Endothelial cell (in vitro differentiated cells): ENCODE measurements at regions not wholly inside any gene's neighbourhood (a gene's known extent, or its start where the extent isn't known, plus 50 kb on each side); places are given as distances from the start of the nearest gene placed in this dataset.

Experiments used
- DNase-seq: peaks from one replicate; pipeline ENCODE4 v3.0.0; 2021; ENCODE audit warnings: low spot score
- H3K27ac Mint-ChIP-seq: one replicate; pipeline ENCODE4 v1.8.0; 2021; ENCODE audit warnings: mixed read lengths, inconsistent platforms; ENCODE audit not compliant: unreplicated experiment
- H3K27me3 Mint-ChIP-seq: one replicate; pipeline ENCODE4 v1.8.0; 2021; ENCODE audit warnings: mild to moderate bottlenecking, moderate library complexity, mixed read lengths, inconsistent platforms; ENCODE audit not compliant: unreplicated experiment
- H3K36me3 Mint-ChIP-seq: one replicate; pipeline ENCODE4 v1.8.0; 2021; ENCODE audit warnings: mild to moderate bottlenecking, low read depth, mixed read lengths, inconsistent platforms; ENCODE audit not compliant: unreplicated experiment
- H3K4me1 Mint-ChIP-seq: one replicate; pipeline ENCODE4 v1.8.0; 2021; ENCODE audit warnings: mild to moderate bottlenecking, mixed read lengths, inconsistent platforms; ENCODE audit not compliant: unreplicated experiment
- H3K4me3 Mint-ChIP-seq: one replicate; pipeline ENCODE4 v1.8.0; 2021; ENCODE audit warnings: mild to moderate bottlenecking, mixed read lengths, inconsistent platforms; ENCODE audit not compliant: unreplicated experiment
- H3K9me3 Mint-ChIP-seq: one replicate; pipeline ENCODE4 v1.8.0; 2021; ENCODE audit warnings: mixed read lengths, inconsistent platforms; ENCODE audit not compliant: unreplicated experiment
- TF ChIP-seq, protein P1 (sequence below): fragments of 200-600 bp; sonication (generic); IDR thresholded peaks from one replicate; pipeline ENCODE4 v1.5.0; 2021; ENCODE audit warnings: antibody characterized with exemption; ENCODE audit not compliant: unreplicated experiment

DNA sequence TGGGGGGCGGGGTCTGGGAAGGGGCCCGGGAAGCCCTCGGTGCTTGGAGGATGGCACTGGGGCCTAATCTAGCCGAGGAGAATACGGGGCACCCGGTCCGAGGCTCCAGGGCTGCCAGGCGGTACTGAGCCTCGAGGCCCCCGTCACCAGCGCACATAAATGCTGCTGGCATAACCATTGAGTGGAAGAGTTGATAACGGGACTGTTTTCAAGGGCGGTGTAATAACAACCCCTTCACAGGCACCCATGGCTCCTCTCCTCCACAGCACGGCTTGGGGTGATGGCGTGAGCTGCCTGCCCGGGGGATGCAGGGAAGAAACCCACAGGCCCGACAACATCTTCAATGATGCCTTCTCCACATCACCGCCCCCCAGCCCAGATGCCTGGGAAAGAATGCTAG is 130.7 kb downstream of the FAM53A start:
- Mint-ChIP-seq H3K9me3 (no peaks in the 10 kb centered on the region), H3K27ac (no peak overlapping the region), H3K4me3 (no peak overlapping the region), H3K36me3 (no peaks in the 10 kb centered on the region), H3K4me1 (no peaks in the 10 kb centered on the region), H3K27me3 (peaks cover 7% of the 10 kb centered on the region)
- DNase-seq, result no peak
- TF ChIP-seq, protein P1, sequence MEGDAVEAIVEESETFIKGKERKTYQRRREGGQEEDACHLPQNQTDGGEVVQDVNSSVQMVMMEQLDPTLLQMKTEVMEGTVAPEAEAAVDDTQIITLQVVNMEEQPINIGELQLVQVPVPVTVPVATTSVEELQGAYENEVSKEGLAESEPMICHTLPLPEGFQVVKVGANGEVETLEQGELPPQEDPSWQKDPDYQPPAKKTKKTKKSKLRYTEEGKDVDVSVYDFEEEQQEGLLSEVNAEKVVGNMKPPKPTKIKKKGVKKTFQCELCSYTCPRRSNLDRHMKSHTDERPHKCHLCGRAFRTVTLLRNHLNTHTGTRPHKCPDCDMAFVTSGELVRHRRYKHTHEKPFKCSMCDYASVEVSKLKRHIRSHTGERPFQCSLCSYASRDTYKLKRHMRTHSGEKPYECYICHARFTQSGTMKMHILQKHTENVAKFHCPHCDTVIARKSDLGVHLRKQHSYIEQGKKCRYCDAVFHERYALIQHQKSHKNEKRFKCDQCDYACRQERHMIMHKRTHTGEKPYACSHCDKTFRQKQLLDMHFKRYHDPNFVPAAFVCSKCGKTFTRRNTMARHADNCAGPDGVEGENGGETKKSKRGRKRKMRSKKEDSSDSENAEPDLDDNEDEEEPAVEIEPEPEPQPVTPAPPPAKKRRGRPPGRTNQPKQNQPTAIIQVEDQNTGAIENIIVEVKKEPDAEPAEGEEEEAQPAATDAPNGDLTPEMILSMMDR, result no peak

- Mint-ChIP-seq H3K4me3 (no peak overlapping the region), H3K9me3 (no peaks in the 10 kb centered on the region), H3K27ac (no peak overlapping the region), H3K27me3 (peaks cover 10% of the 10 kb centered on the region), H3K36me3 (no peaks in the 10 kb centered on the region), H3K4me1 (no peaks in the 10 kb centered on the region)
- TF ChIP-seq, protein P1, result no peak
- DNase-seq, result no peak
These were observed 131.7 kb downstream of the FAM53A start for GRCh38 chr4:1552451-1552850.

GRCh38 chr4:1551211-1551610 is 132.9 kb downstream of the FAM53A start:
- no peak for DNase-seq
- Mint-ChIP-seq H3K27me3 (peaks cover 8% of the 10 kb centered on the region), H3K27ac (no peak overlapping the region), H3K4me3 (no peak overlapping the region), H3K4me1 (no peaks in the 10 kb centered on the region), H3K36me3 (no peaks in the 10 kb centered on the region), H3K9me3 (no peaks in the 10 kb centered on the region)
- TF ChIP-seq, protein P1, result no peak

DNA sequence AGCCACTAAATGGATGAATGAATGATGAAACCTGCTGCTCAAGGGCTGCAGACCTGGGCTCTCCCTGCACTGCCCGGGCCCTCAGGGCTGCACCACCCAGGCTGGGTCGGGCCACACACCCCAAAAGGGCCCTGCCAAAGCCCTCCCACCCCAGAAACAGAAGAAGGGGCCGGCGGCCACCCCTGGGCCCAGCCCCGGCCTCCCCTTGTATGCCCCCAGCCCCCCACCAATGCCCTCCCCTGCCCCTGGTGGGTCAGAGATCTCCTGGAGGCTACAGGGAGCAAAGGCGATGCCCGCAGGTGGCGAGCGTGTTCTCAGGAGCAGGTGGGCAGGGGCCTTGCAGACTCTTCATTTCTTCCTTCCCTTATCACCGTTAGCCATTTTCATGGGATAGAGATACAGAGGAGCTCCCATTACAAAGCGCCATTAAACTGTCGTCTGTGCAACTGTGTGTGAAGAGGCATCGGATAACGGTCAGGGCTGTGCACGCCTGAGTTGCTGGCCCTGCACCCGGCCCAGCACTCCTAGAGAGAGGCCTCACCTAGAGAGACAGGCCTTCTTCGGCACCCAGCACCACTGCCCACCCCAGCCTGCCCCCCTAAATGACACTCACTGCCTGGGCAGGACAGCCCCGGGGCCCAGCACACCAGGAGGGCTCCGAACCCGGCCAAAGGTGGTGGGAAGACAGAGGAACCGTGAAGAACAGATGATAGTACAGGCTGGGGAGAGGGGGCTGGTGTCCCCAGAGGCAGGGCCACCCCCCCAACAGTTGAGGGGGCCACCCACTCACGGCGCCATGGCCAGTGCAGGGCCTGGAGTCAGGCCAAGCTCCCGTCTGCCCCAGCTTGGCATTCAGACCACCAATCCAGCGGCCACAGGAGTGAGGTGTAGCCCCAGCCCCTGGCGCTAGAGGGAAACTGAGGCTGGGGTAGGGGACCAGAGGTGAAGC is 133.7 kb downstream of the FAM53A start:
- TF ChIP-seq, protein P1, result no peak
- no peaks in the 10 kb centered on the region for H3K4me1 Mint-ChIP-seq
- H3K27me3 Mint-ChIP-seq, result peaks cover 6% of the 10 kb centered on the region
- H3K4me3 Mint-ChIP-seq, result no peak overlapping the region
- no peaks in the 10 kb centered on the region for H3K36me3 Mint-ChIP-seq
- DNase-seq, result no peak
- H3K9me3 Mint-ChIP-seq, result no peaks in the 10 kb centered on the region
- H3K27ac Mint-ChIP-seq, result no peak overlapping the region

DNA sequence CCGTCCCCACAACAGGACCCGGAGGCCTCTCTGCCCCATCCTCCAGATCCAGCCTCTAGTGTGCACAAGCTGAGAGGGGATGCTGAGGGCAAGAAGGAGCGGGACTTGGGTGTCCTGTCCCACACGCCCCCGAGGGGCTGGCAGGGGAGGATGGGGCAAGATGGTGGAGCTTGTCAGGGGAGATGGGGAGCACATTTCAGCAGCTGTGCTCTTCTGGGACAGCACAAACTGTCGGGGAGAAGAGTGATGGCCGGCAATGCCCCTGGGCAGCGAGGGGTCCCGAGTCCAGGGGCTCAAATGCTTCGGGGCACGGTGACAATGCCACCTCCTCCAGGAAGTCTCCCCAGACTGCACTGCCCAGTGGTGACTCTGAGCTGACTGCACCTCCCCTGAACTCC is 134.5 kb downstream of the FAM53A start:
- H3K27me3 Mint-ChIP-seq, result peaks cover 6% of the 10 kb centered on the region

More for the DNA sequence above, 134.5 kb downstream of the FAM53A start:
- no peaks in the 10 kb centered on the region for H3K36me3 Mint-ChIP-seq
- TF ChIP-seq, protein P1, result no peak
- DNase-seq, result no peak
- no peak overlapping the region for H3K4me3 Mint-ChIP-seq
- no peaks in the 10 kb centered on the region for H3K4me1 Mint-ChIP-seq
- no peak overlapping the region for H3K27ac Mint-ChIP-seq
- no peaks in the 10 kb centered on the region for H3K9me3 Mint-ChIP-seq
